Lower leg skin (tissue), 3 donors: ENCODE measurements at regions not wholly inside any gene's neighbourhood (a gene's known extent, or its start where the extent isn't known, plus 50 kb on each side); places are given as distances from the start of the nearest gene placed in this dataset.

Source experiments
- POLR2A ChIP-seq, 2 donors: fragments of 450-650 bp; IDR thresholded peaks; one replicate each; pipeline ENCODE4 v1.6.1; 2016 to 2017; ENCODE audit warnings: antibody characterized with exemption in 2 of 2, mild to moderate bottlenecking in 1 of 2, moderate library complexity in 1 of 2
- TF ChIP-seq, protein P1 (sequence below), 3 donors: fragments of 450-650 bp; IDR thresholded peaks; one replicate each; pipeline ENCODE4 v1.5.1; 2016; ENCODE audit warnings: antibody characterized with exemption in 3 of 3, mild to moderate bottlenecking in 3 of 3, moderate library complexity in 2 of 3

DNA sequence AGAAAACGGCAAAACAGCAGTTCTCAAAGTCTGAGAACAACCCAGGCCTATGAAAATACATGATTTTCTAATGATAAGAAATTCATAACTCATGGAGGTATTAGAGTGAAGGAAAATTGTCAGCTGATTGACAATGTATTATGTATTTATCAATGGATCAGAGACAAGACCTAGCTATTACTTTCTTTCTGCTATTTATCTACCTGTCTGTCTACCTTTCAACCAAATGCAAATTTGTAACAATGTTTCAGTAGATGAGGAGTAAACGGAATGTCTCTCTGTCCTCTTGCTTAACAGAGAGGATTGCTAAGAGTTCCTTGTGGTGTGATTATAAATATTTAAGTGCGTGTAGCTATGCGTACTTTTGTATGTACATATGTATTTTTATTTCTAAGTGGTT is 568.7 kb upstream of the RGS18 start:
- TF ChIP-seq, protein P1, sequence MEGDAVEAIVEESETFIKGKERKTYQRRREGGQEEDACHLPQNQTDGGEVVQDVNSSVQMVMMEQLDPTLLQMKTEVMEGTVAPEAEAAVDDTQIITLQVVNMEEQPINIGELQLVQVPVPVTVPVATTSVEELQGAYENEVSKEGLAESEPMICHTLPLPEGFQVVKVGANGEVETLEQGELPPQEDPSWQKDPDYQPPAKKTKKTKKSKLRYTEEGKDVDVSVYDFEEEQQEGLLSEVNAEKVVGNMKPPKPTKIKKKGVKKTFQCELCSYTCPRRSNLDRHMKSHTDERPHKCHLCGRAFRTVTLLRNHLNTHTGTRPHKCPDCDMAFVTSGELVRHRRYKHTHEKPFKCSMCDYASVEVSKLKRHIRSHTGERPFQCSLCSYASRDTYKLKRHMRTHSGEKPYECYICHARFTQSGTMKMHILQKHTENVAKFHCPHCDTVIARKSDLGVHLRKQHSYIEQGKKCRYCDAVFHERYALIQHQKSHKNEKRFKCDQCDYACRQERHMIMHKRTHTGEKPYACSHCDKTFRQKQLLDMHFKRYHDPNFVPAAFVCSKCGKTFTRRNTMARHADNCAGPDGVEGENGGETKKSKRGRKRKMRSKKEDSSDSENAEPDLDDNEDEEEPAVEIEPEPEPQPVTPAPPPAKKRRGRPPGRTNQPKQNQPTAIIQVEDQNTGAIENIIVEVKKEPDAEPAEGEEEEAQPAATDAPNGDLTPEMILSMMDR (IDR thresholded peaks at IDR 0.05), result no peak
- no peak for TF ChIP-seq POLR2A (IDR thresholded peaks at IDR 0.05)
